SKM-1 treated with dmso at 0.1 percent for 144 hours (cell line): ENCODE measurements at regions not wholly inside any gene's neighbourhood (a gene's known extent, or its start where the extent isn't known, plus 50 kb on each side); places are given as distances from the start of the nearest gene placed in this dataset.
"Not testable (repeated sequence)": the region's sequence is repeated elsewhere in the genome, so short reads cannot be mapped to it uniquely, and the experiment has no call there.

Source experiments
- DNase-seq: peaks from one replicate; lab custom pipeline; 2025; ENCODE audit not compliant: unreplicated experiment; lab: John Stamatoyannopoulos, UW

DNA sequence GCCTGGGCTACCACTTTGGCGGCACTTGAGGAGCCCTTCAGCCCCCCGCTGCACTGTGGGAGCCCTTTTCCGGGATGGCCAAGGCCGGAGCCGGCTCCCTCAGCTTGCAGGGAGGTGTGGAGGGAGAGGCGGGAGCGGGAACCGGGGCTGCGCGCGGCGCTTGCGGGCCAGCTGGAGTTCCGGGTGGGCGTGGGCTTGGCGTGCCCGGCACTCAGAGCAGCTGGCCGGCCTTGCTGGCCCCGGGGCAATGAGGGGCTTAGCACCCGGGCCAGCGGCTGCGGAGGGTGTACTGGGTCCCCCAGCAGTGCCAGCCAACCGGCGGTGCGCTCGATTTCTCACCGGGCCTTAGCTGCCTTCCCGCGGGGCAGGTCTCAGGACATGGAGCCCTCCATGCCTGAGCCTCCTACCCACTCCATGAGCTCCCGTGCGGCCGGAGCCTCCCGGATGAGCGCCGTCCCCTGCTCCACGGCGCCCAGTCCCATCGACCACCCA is 1602.9 kb upstream of the PCDH7 start:
- DNase-seq, result not testable (repeated sequence)

DNA sequence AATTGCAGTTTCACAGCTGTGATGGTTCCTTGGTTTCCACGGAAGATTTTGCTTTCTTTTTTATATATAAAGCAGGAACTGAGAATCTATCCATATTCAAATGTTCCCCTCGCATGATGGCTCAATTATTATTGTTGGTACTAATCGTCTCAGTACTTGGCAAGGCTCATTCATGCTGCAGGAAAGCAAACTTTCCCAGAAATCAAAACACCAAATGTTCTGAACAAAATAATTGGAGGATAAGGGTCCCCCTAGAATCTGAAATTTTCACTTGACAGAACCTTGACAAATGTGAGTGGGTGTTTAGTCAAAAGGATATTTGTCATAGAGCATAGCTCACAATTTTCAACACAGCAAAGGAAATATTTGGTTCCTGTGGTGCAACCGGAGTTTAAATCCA is 1598.6 kb upstream of the PCDH7 start:
- no peak for DNase-seq

DNA sequence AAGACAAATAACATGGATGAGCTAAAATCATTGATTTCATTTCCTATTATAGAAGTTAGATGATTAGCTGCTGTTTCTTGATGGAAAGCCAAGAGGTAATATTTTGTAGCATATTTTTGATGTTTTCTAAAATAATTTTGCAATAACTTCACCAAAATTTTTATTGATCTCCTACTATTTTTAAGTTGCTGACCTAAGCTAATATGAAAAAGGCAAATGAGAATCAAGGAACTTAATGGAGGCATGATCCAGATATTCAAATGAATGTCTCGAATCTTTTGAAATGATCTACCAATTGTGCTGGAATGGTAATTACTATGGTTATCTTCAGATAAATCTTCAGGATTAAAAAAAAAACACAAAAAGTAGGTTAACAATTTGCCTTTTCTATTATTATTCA is 1591.4 kb upstream of the PCDH7 start:
- DNase-seq, result no peak

DNA sequence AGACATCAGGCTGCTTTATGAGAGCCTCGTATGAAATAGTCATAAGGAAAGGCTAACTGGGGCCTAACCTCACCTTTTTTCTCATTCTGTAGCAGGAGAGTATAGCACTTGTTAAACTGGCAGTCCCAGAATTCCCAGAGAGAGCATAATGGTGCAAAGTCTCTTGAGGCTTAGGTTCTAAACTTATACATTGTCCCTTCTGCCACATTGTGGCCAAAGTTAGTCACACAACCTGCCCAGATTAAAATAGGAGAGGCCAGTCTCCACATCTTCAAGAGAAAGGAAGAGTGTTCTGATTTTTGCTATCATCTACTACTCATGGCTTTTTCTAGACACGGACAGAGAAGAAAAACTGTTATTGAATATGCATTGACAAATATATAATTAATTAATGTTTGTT is 1588.9 kb upstream of the PCDH7 start:
- DNase-seq, result no peak

DNA sequence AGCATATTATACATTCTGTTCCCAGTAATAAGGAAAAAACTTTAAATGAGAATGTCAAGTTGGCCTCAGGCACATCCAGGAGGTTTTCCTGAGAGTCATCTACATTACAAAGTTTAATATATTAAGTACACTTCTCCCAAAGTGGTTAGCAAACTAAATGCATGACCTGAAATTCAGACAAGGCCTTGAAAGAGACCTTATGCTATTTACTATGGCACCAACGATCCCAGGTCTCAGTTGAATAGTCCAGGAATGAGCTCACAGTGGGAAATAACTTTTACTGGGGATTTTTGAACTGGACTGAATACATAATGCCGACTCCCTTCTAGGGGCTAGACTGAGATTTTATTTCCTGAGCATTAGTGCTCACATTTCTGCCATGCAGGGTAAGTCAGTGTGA is 1577.5 kb upstream of the PCDH7 start:
- no peak for DNase-seq

DNA sequence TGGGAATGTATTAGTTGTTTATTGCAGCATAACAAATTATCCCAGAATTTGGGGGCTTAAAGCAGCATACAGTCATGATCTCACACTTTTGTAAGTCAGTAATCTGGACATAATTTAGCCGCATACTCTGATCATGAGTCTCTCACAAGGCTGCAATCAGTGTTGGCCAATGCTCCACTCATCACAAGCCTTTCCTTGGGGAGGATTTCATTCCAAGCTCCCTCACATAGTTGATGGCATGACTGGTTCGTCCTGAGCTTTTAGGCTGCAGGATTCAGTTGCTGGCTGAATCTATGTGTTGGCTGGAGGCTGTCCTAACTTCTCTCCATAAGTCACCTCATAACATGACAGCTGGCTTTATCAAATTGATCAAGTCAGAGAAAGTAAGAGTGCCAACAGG is 1568.6 kb upstream of the PCDH7 start:
- no peak for DNase-seq

DNA sequence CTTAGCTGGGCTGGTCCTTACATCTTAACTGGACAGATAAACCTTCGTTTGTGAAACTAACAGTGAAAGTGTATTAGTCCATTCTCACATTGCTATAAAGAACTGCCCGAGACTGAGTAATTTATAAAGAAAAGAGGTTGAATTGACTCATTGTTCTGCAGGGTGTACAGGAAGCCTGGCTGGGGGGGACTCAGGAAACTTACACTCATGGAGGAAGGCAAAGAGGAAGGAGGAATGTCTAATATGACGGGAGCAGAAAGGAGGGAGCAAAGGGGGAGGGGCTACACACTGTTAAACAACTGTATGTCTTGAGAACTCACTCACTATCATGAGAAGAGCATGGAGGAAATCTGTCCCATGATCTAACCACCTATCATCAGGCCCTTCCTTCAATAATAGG is 1566.5 kb upstream of the PCDH7 start:
- DNase-seq, result no peak

DNA sequence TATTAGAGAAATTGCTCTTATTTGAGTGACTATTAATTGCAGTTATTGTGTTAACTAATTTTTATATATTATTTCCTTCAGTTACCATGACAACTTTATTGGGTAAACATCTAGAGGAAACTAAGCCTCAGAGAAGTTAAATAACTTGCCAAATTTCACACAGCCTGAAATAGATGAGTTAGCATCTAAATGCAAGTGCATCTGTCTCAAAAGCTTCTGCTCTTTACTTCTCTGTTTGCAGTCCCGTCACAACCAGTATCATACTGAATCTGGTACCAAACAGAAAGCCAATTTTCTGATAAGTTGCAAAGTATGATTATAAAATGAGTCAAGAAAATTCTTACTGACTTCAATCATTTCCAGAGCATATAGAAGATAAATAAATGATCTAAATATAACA is 1544.9 kb upstream of the PCDH7 start:
- no peak for DNase-seq

DNA sequence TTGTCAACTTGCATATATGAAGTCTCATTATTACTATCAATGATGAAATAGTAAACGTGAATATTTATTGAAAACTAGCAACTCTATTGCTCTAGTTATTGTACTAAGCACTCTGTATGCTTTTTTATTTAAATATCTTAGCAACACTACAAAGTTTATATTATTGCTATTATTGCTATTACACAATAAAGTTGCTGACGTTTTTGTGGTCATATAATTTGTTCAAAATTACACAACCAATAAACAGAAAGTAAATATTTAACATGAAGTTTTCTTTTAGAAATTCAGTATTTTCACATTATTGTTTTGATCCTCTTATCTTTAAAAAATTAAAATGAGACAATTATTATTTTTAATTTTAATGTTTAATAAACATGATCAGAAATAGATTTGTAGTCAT is 1521.1 kb upstream of the PCDH7 start:
- DNase-seq, result no peak

DNA sequence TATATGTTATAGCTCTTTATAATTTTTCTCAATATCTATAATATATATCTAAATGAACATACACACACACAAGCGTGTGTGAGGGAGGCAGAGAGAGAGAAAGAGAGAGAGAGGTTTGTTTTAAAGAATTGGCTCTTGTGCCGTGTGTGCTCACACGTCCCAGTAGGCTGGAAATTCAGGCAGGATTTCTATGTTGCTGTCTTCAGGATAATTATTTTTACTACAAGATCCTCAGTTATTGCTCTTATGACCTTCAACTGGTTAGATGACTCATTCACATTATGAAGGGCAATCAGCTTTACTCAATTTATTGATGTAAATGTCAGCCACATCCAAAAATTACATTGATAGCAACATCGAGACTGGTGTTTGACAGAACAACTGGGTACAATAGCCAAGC is 1520.7 kb upstream of the PCDH7 start:
- DNase-seq, result no peak

DNA sequence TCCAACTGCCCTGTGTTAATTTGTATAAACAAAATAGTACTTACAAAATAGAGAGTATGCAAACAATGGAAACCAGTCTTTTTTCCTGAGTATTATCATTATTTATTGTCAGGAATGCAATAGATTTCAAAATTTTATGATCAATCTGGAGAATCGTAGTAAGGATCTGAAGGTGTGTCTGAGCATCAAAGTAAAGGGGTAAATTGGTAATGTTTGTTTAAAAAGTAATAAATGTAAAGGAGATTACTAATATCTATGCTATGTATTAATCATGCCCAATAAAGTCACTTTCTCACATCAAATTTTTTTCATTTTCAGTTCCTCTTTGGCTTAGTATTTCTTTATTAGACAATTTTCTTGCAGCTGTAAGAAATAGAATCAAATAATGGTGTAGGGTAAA is 1507.1 kb upstream of the PCDH7 start:
- DNase-seq, result no peak

DNA sequence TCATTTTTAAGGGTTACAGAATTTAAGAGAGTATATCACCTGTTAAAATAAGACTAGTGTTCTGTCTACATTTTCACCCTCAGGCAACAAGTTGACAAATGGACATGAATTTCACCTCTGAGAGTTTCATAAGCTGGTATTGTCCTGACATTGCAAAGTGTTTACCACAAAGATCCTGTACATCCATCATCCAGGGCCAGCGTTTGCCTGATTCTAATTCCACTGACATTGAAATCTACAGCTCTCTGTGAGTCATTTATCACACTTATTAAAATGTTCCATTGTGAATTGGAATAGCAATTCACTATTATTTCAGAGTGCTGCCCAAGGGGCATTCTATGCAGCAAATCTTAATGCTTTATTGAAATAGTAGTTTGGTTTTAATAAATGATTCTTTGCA is 1499.4 kb upstream of the PCDH7 start:
- no peak for DNase-seq

DNA sequence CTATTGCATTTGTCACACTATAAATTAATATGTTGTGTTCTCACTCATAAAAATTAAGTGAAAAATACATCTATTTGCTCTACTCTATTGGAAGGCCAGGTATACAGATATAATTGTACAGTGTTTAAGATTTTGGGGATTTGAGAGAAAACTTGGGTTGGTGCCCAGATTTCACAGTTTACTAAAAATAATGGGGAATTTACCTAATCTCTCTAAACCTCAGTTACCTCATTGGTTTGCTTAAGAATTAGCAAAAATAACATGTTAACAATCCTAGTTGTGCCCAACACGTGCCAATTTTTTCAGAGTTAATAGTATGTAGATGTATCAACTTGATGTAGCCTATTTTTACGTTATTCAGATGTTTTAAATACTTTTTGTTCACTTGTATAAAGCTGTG is 1495.3 kb upstream of the PCDH7 start:
- no peak for DNase-seq

DNA sequence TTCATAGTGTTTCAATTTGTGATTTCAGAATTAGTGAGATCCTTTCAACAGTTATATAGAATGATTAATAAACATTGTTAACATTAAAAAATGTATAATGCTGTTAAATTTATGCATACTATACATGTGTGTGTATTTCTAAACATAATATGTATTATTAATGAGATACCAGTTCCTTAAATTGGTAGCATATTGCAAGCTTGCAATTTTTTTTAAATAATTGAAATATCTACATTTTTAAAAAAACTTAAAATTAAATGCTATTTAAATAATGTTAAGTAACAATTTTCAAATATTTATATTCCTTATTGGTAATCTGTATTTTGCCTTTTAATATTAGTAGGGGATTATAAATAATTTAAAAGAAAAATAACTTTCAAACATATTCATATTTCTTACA is 1479.5 kb upstream of the PCDH7 start:
- DNase-seq, result no peak

DNA sequence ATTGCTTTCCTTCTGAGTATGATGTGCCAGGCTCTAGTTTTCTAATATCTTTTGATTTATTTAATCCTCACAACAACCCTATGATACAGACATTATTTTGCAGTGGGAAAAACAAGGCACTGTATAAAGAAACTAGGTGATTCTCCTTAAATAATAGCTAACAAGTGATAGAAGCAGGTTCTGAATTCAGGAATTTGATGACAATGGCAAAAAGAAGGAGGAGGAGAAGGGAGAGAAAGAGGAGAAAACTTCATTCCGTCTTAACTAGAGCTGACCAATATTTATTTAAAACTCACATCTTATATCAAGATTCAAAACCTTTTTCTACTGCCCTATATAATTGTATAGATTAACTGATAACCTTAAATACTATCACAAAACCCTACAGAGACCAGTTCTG is 1477.1 kb upstream of the PCDH7 start:
- no peak for DNase-seq

DNA sequence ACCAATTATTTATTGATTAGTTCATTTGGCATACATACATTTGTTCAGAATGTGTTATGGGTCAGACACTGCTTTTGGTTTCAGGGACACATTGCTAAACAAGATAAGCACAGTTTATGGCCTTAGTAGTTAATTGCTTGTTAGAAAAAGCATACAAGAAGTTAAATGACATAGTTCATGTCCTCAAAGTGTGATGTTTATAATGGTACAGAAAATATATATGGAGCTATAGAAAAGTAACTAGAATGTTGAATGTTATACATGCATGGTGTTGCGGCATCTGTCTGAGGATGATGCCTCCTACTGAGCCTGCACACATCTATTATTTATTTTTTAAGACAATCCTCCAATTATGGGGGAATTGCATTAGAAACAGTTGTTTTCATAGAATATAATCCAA is 1476.3 kb upstream of the PCDH7 start:
- DNase-seq, result no peak

DNA sequence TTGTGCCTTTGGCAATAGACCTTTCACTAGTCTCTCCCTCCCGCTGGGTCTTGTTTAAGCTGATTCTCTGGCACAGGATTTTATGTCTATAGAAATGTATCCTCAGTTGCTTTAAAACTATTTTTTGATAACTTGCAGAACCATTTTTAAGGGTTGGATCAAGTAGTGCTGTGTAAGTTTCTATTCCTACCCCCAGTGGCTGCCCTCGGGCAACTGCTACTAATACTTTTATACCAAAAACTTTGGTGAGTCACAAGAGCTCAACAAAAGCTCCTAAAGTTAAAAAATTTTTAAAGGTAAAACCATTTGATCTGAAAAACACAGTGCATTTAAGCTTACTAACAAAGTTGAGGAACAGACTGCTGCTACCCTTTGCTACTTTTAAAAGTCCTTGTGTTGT is 1460.6 kb upstream of the PCDH7 start:
- DNase-seq, result no peak

DNA sequence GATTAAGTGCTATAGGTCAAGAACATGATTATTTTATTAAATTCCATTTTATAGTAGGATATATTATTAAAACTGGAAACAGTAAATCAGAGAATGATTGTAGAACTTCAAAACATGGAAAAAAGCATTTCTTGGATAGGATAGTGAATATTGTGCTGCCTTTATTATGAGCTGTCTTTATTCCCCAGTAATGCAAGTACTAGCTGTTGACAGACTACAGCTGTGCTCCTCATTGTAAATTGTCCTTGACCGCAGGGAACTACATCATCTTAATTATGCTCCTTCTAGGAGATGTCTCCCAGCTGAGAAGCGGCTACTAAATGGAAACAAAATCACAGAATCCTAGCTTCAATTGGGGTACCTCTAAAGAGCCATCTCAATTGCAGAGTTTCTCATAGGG is 1457.2 kb upstream of the PCDH7 start:
- DNase-seq, result no peak

DNA sequence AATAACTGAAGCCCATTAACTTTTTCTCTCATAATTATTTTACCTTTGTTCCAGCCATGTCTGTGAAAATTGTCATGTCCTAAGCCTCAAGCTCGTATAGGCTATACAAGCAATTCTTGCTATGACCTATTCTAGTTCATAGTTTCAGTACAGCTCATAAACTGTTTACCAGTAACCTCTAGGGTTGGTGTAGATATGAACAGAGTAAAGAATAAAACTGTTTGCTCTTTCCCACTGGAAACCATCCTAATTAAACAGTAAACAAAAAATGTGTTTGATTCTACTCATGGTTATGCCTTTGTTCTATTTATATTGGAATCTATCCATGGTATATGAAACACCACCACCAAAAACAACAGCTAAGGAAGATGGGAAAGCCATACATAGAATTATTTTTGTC is 1444.0 kb upstream of the PCDH7 start:
- DNase-seq, result no peak

DNA sequence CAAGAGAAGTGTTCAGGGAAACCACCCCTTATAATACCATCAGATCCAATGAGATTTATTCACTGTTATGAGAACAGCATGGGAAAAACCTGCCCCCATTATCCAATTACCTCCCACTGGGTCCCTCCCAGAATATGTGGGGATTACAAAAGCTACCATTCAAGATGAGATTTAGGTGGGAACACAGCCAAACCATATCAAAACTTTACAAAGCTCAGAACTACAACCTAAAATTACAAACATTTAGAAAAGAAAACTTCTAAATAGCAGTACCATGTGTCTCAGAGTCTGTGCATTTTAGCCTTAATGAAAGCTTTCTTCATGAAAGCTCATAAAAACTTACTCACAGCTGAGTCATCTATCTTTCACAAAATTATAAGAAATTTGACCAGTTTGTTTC is 1442.8 kb upstream of the PCDH7 start:
- no peak for DNase-seq

DNA sequence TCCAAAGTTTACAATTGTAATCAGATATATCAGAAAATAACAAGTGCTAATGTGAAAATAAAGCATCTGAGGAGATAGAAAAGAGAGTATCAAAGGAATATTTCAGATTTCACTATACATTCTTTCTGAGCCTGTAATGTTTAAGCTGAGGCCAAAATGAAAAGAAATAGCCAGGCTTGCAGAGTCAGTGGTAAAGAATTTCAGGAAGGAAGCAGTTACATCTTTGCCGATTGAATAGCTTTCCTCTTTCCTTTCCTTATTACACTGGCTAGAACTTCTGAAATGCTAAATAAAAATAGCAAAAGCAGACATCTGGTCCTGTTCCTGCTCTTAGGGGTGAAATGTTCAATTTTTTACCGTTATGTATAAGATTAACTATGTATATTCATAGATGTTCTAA is 1441.6 kb upstream of the PCDH7 start:
- DNase-seq, result no peak

DNA sequence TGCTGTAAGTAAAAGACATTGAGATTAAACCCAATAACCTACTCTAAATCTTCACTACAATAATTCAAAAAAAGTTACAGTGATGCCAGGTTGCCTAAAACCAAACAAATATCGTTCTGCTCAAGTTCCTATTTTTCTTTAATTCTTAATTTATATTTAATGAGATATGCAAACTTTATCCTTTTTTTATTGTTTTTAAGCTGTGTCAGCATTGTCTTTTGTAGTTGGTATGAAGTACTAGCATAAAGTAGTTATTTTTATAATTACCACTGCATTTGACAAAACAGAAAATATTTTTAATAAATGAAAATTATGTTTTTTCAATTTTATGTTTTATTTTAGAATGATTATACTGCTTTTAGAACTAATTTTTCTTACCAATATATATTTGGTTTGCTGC is 1431.1 kb upstream of the PCDH7 start:
- no peak for DNase-seq

DNA sequence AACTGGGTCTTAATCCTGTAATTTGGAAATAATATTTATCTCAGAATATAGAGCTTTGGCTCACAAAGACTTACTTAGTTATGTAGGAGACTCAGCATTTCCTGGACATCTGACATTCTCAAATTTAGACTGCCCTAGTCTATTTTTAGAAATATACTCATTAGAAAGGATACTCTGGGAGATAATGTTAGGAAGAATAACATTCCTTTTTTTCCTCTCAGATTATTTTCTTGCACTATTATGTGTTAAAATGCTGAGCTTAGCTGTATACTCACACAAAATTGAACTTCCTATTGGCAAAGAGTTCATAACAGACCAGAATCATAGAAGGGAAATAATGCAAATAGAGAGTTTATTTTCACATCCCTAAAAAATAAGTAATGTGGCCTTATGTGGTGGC is 1424.9 kb upstream of the PCDH7 start:
- no peak for DNase-seq

DNA sequence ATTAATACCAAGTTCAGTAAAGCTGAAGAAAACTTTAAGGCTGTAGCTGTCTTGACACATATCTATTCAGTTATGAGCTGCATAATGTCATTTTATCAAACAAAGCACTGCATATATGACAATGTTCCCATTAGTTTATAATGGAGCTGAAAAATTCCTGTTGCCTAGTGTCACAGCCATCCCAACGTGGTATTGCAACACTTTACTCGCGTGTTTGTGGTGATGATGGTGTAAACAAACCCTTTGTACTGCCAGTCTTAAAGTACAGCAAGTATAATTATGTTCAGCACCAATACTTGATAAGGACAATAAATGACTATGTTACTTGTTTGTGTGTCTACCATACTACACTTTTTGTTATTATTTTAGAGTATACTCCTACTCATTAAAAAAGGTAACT is 1415.6 kb upstream of the PCDH7 start:
- DNase-seq, result no peak
